Panc1 (cell line): ENCODE measurements at regions not wholly inside any gene's neighbourhood (a gene's known extent, or its start where the extent isn't known, plus 50 kb on each side); places are given as distances from the start of the nearest gene placed in this dataset.

Source experiments
- POLR2AphosphoS5 ChIP-seq: IDR thresholded peaks from 2 replicates; pipeline ENCODE4 v1.6.1; 2012; ENCODE audit warnings: mild to moderate bottlenecking, low read depth, low read length, moderate library complexity
- SIN3A ChIP-seq: IDR thresholded peaks from 2 replicates; pipeline ENCODE4 v1.6.1; 2012; ENCODE audit warnings: low read depth, mild to moderate bottlenecking, low read length, moderate library complexity, borderline replicate concordance; ENCODE audit not compliant: insufficient read depth
- TF ChIP-seq, protein P1 (sequence below): fragments of 450-650 bp; IDR thresholded peaks from 2 replicates; pipeline ENCODE4 v1.5.1; 2017; ENCODE audit warnings: mild to moderate bottlenecking
- TF ChIP-seq, protein P2 (sequence below), 2 experiments: IDR thresholded peaks; 2 replicates each; pipeline ENCODE4 v1.6.1; 2011 to 2012; ENCODE audit warnings: low read depth in 2 of 2, control low read depth in 1 of 2, low read length in 1 of 2, mild to moderate bottlenecking in 1 of 2, moderate library complexity in 1 of 2; ENCODE audit not compliant: insufficient read depth in 1 of 2

DNA sequence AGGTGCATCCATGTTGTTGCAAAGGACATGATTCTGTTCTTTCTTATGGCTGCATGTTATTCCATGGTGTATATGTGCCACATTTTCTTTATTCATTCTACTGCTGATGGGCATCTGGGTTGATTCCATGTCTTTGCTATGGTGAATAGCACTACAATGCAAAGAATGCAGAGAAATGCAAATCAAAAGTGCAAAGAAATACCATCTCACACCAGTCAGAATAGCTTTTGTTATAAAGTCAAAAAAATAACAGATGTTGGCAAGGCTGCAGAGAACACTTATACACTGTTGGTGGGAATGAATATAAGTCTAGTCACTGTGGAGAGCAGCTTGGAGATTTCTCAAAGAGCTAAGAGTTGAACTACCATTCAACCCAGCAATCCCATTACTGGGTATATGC lies 99.2 kb downstream of the DHRS2 start:
- TF ChIP-seq, protein P1, sequence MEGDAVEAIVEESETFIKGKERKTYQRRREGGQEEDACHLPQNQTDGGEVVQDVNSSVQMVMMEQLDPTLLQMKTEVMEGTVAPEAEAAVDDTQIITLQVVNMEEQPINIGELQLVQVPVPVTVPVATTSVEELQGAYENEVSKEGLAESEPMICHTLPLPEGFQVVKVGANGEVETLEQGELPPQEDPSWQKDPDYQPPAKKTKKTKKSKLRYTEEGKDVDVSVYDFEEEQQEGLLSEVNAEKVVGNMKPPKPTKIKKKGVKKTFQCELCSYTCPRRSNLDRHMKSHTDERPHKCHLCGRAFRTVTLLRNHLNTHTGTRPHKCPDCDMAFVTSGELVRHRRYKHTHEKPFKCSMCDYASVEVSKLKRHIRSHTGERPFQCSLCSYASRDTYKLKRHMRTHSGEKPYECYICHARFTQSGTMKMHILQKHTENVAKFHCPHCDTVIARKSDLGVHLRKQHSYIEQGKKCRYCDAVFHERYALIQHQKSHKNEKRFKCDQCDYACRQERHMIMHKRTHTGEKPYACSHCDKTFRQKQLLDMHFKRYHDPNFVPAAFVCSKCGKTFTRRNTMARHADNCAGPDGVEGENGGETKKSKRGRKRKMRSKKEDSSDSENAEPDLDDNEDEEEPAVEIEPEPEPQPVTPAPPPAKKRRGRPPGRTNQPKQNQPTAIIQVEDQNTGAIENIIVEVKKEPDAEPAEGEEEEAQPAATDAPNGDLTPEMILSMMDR, result no peak
- TF ChIP-seq, protein P2, sequence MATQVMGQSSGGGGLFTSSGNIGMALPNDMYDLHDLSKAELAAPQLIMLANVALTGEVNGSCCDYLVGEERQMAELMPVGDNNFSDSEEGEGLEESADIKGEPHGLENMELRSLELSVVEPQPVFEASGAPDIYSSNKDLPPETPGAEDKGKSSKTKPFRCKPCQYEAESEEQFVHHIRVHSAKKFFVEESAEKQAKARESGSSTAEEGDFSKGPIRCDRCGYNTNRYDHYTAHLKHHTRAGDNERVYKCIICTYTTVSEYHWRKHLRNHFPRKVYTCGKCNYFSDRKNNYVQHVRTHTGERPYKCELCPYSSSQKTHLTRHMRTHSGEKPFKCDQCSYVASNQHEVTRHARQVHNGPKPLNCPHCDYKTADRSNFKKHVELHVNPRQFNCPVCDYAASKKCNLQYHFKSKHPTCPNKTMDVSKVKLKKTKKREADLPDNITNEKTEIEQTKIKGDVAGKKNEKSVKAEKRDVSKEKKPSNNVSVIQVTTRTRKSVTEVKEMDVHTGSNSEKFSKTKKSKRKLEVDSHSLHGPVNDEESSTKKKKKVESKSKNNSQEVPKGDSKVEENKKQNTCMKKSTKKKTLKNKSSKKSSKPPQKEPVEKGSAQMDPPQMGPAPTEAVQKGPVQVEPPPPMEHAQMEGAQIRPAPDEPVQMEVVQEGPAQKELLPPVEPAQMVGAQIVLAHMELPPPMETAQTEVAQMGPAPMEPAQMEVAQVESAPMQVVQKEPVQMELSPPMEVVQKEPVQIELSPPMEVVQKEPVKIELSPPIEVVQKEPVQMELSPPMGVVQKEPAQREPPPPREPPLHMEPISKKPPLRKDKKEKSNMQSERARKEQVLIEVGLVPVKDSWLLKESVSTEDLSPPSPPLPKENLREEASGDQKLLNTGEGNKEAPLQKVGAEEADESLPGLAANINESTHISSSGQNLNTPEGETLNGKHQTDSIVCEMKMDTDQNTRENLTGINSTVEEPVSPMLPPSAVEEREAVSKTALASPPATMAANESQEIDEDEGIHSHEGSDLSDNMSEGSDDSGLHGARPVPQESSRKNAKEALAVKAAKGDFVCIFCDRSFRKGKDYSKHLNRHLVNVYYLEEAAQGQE (IDR thresholded peaks at IDR 0.05; ENCODE audit: insufficient read depth in 1 of 2, low read depth in 2 of 2, low read length in 1 of 2), result no peak
- TF ChIP-seq SIN3A, result no peak
- no peak for TF ChIP-seq POLR2AphosphoS5
